ENCODE measurements at regions not wholly inside any gene's neighbourhood (a gene's known extent, or its start where the extent isn't known, plus 50 kb on each side); places are given as distances from the start of the nearest gene placed in this dataset.

- no peak overlapping the region for H3K27ac ChIP-seq
- TF ChIP-seq CTCF (conservative IDR thresholded peaks at IDR 0.05) (no peak), ZFX (IDR thresholded peaks at IDR 0.05) (no peak)
These were observed 390.8 kb downstream of the ZFHX3 start for GRCh38 chr16:72657164-72657563.

- TF ChIP-seq CTCF (conservative IDR thresholded peaks at IDR 0.05) (no peak), ZFX (IDR thresholded peaks at IDR 0.05) (no peak)
- H3K27ac ChIP-seq = no peak overlapping the region
These were observed 393.4 kb downstream of the ZFHX3 start for GRCh38 chr16:72654535-72654934.

GRCh38 chr16:72649254-72649944 lies 398.5 kb downstream of the ZFHX3 start:
- H3K27ac ChIP-seq = no peak overlapping the region
- no peak for TF ChIP-seq ZFX (IDR thresholded peaks at IDR 0.05)
- no peak for TF ChIP-seq CTCF (conservative IDR thresholded peaks at IDR 0.05)

GRCh38 chr16:72646615-72647014 lies 401.3 kb downstream of the ZFHX3 start:
- H3K27ac ChIP-seq = no peak overlapping the region
- TF ChIP-seq CTCF (conservative IDR thresholded peaks at IDR 0.05) (no peak), ZFX (IDR thresholded peaks at IDR 0.05) (no peak)

GRCh38 chr16:72645538-72645937 lies 402.4 kb downstream of the ZFHX3 start:
- TF ChIP-seq CTCF (conservative IDR thresholded peaks at IDR 0.05) (no peak), ZFX (IDR thresholded peaks at IDR 0.05) (no peak)
- peak overlapping the region; percentile 83 for H3K27ac ChIP-seq

- peak overlapping the region; percentile 83 for H3K27ac ChIP-seq
These were observed 403.0 kb downstream of the ZFHX3 start for GRCh38 chr16:72644911-72645310.

GRCh38 chr16:72639494-72639893 lies 408.4 kb downstream of the ZFHX3 start:
- no peak overlapping the region for H3K27ac ChIP-seq
- TF ChIP-seq ZFX (IDR thresholded peaks at IDR 0.05) = no peak
- TF ChIP-seq CTCF (conservative IDR thresholded peaks at IDR 0.05) = no peak

More at GRCh38 chr16:72644911-72645310, 403.0 kb downstream of the ZFHX3 start:
- TF ChIP-seq ZFX (IDR thresholded peaks at IDR 0.05) = no peak
- no peak for TF ChIP-seq CTCF (conservative IDR thresholded peaks at IDR 0.05)

All from C4-2B (cell line).